Astrocyte of the spinal cord (primary cell): ENCODE measurements at regions not wholly inside any gene's neighbourhood (a gene's known extent, or its start where the extent isn't known, plus 50 kb on each side); places are given as distances from the start of the nearest gene placed in this dataset.

Source experiments
- DNase-seq: peaks from one replicate; pipeline ENCODE4 v3.0.0; 2011; ENCODE audit warnings: low read depth, low spot score
- H3K4me3 ChIP-seq: 2 replicates; pipeline ENCODE4 v1.5.1; 2011; ENCODE audit warnings: low read depth, mild to moderate bottlenecking, low read length, moderate library complexity
- in situ Hi-C: cut with HindIII; loops from 2 replicates; pipeline ENCODE4 v1.10.0; 2017; ENCODE audit warnings: low sequenced_read_pairs
- TF ChIP-seq, protein P1 (sequence below): IDR thresholded peaks from 2 replicates; pipeline ENCODE4 v1.5.1; 2012; ENCODE audit warnings: low read depth, mild to moderate bottlenecking, low read length, inconsistent platforms

DNA sequence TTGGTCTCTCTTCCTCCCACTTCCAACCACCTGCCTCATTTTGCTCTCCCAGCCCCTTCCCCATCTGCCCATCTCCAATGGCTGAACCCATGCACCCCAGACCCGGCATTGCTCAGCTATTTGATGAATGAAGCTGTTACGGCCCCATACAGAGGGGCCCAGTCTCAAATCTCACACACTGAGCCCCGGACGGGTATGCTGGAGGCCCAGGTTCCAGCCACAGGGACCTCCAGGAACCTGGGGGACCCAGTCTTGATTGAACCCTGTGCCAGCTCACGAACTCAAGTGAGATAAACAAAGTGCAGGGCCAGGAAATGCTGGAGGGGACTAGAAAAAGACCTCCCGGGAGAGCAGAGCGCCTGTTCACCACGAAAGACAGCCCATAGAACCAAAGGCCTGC, 63.4 kb upstream of the TEX51 start:
- H3K4me3 ChIP-seq, result no peak overlapping the region
- DNase-seq, result no peak
- in situ Hi-C loops, result no loop called here
- TF ChIP-seq, protein P1, sequence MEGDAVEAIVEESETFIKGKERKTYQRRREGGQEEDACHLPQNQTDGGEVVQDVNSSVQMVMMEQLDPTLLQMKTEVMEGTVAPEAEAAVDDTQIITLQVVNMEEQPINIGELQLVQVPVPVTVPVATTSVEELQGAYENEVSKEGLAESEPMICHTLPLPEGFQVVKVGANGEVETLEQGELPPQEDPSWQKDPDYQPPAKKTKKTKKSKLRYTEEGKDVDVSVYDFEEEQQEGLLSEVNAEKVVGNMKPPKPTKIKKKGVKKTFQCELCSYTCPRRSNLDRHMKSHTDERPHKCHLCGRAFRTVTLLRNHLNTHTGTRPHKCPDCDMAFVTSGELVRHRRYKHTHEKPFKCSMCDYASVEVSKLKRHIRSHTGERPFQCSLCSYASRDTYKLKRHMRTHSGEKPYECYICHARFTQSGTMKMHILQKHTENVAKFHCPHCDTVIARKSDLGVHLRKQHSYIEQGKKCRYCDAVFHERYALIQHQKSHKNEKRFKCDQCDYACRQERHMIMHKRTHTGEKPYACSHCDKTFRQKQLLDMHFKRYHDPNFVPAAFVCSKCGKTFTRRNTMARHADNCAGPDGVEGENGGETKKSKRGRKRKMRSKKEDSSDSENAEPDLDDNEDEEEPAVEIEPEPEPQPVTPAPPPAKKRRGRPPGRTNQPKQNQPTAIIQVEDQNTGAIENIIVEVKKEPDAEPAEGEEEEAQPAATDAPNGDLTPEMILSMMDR, result no peak

DNA sequence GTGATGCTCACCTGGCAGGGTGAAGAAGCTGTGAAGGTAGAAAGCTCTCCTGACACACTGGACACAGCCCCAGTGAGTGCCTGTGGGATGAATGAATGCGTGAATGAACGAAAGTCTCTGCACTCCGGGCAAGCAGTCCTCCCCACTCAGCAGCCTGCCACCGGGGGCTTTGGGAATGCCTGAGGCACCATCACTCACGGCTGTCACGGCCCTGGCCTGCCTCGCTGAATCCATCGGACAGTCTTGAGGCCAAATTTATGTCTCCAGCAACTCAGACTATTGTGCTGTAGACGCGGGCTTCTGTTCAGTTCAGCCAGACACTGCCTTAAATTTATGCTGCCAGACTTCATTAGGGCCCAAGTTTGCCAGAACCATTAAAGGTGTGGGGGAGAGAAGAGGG, 62.9 kb upstream of the TEX51 start:
- no peak for DNase-seq
- in situ Hi-C loops, result no loop called here
- TF ChIP-seq, protein P1, result no peak
- no peak overlapping the region for H3K4me3 ChIP-seq

DNA sequence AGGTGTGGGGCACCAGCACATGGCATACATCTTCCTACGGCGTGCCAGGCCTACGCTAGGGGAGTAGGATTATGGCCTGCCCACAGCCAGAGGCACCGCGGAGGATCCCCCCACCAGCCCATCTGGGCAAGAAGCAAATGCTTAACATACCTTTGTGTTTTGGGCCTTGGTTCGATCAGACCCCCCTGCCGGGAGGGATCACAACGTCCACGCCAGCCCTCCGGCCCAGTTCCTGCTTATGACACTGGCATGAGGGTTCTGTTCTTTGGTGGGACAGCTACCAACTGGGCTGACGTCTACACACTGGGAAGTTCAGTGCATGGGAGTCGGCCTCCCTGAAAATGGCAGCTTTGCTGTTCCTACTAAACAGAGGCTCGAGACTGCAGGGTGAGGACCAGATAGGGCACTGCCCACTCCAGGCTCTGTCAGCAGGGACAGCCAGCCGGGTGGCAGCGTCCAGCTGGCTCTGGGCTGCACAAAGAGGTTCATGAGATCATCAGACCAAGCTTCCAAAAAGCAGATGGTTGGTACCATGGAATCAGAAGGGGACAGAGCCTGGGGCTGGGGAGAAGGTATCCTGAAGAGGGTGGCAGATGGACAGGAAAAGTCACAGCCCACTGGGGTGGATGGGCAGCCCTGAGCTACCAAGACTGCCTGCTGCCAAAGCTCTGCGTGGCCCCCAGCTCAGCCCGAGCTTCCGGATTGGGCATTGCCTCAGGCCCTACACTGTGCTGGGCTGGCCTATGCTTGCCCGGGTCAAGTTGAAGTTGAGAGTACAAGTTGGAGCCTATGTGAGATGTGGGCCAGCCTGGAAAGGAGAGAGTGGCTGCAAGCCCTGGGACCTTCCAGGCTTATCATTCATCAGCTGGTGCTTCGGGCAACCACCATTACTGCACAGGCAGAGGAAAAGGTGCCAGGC, 61.7 kb upstream of the TEX51 start:
- in situ Hi-C loops, result no loop called here
- TF ChIP-seq, protein P1, result no peak
- no peak overlapping the region for H3K4me3 ChIP-seq
- no peak for DNase-seq

DNA sequence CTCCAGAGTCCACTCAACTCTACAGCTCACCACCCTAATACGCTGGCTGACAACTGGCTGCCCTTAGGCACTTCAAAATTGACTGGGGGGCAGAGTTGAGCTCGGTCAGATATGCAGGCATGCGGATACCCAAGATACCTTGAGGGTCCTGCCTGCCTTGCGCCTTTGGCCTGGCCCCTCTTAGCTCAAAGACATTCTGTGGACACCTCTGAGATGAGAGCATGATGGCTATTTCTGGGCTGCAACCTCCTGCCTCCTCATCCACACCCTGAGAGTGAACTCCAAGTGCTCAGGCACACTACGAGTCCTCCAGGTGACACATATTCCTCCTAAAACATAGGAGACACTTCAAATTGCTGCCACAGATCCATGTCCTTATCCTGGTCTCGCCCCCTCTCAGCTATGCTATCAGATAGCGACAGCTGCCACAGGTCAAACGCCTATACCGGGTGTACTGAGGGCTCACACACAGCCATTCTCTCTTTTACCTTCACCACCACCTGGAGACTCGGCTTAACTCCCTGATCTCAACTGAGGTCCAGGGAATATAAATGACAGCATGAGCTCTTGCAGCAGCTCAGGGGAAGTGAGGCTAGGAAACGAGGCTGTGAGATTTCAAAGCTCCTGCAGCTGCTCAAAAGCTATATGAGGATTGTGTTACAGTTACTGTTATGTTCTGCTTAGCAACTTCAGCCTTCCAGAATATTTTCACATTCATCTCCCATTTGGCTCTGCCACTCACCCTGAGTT, 60.5 kb upstream of the TEX51 start:
- in situ Hi-C loops, result no loop called here
- TF ChIP-seq, protein P1, result no peak

DNA sequence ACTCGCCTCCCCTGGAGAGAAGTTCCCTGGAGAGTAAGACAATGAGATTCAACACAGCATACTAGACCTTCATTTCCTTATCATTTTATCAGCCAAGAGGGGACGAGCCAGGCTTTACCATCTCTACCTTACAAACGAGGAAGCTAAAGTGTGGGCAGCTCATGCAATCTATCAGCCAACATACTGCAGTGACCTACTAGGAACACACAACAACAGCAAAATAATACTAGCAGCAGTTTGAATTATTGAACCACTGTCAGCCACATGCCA, 60.0 kb upstream of the TEX51 start:
- in situ Hi-C loops, result no loop called here
- DNase-seq, result no peak
- H3K4me3 ChIP-seq, result no peak overlapping the region
- TF ChIP-seq, protein P1, result no peak

More for the DNA sequence above, 60.5 kb upstream of the TEX51 start:
- DNase-seq, result no peak
- H3K4me3 ChIP-seq, result no peak overlapping the region

DNA sequence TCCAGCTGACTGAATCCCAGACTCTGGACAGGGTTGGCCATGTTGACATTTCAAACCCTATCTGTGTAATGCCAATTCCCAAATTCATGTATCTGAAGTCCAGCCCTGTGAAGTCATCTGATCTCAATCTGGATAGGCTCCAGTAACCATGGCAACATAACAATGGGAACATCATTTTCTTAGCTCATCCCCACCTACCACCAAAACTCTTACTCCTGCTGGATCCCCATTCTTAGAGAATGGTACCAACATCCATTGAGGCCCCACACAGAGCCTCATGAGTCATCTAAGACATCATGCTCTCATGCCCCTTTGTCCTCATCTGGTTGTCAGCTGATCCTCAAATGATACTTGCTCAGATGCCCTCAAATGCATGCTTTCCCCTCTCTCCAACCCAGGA, 58.9 kb upstream of the TEX51 start:
- H3K4me3 ChIP-seq, result no peak overlapping the region
- in situ Hi-C loops, result no loop called here
- no peak for DNase-seq
- TF ChIP-seq, protein P1, result no peak
